ENCODE measurements at regions not wholly inside any gene's neighbourhood (a gene's known extent, or its start where the extent isn't known, plus 50 kb on each side); places are given as distances from the start of the nearest gene placed in this dataset.
"Not testable (repeated sequence)": the region's sequence is repeated elsewhere in the genome, so short reads cannot be mapped to it uniquely, and the experiment has no call there.

- DNase-seq, result no peak
Observed at GRCh38 chr15:95097361-95097760, 866.0 kb downstream of the MCTP2 start.

- DNase-seq, result no peak
Observed at GRCh38 chr15:95105229-95105628, 873.9 kb downstream of the MCTP2 start.

- DNase-seq, result no peak
Observed at GRCh38 chr15:95106801-95107200, 875.4 kb downstream of the MCTP2 start.

GRCh38 chr15:95108673-95109072 lies 877.3 kb downstream of the MCTP2 start:
- no peak for DNase-seq

- DNase-seq, result no peak
Observed at GRCh38 chr15:95111969-95112368, 880.6 kb downstream of the MCTP2 start.

GRCh38 chr15:95113041-95113440 lies 881.7 kb downstream of the MCTP2 start:
- no peak for DNase-seq

- DNase-seq, result no peak
Observed at GRCh38 chr15:95119041-95119610, 887.8 kb downstream of the MCTP2 start.

DNA sequence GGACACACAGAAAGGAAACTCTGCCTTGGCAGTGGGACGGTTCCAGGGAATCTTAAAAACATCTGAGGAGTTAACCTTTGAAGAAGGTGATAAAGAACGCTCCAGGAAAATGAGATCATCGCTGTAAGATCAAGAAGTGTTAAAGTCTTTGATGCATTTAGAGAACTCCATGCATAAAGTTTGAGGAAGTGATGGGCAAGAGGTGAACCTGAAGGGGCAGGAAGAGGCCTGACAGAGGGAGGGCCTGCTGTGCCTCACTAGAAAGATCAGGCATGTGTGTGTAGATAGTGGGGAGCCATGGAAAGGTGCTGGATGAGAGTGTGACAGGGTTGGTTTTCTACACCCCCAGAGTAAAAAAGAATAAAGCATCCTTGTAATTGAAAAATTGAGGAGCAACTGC lies 889.2 kb downstream of the MCTP2 start:
- DNase-seq, result no peak

DNA sequence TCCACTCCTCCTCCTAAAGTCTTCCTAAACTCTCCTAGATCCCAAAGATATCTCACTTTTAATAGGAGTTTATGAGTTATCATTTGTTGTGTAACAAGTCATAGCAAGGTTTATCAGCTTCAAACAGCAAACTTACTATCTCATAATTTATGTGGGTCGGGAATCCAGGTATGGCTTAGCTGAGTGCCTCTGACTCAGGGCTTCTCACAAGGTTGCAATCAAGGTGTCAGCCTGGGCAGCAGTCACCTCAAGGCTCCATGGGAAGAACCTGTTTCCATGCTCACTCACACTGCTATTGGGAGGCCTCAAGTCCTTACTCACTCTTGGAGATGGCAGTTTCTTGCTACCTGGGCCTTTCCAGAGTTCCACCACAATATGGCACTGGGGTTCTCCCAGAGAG lies 889.8 kb downstream of the MCTP2 start:
- DNase-seq, result no peak

- DNase-seq, result no peak
Observed at GRCh38 chr15:95125803-95126202, 894.4 kb downstream of the MCTP2 start.

GRCh38 chr15:95127356-95127755 lies 896.0 kb downstream of the MCTP2 start:
- no peak for DNase-seq

GRCh38 chr15:95129574-95129973 lies 898.2 kb downstream of the MCTP2 start:
- DNase-seq, result no peak

DNA sequence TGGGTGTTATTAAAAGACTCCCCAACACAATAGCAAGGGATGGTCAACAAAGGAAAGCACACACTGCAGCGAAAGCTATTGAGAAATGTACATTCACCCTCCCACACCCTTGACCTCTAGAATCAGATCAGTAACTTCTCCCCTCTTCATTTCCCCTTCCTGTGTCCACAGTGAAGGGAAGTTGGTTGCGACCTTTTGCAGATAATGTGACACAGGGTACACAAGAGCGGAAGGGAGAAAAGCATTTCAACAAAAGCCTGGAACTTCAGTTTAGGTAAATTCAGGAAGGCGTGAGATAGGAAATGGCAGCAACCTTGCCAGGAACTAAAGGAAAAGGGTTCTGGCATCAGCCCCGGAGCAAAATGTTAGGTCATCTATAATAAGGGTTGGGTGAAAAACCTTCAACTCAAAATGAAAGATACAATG lies 899.8 kb downstream of the MCTP2 start:
- DNase-seq, result no peak

GRCh38 chr15:95132774-95133173 lies 901.4 kb downstream of the MCTP2 start:
- no peak for DNase-seq

DNA sequence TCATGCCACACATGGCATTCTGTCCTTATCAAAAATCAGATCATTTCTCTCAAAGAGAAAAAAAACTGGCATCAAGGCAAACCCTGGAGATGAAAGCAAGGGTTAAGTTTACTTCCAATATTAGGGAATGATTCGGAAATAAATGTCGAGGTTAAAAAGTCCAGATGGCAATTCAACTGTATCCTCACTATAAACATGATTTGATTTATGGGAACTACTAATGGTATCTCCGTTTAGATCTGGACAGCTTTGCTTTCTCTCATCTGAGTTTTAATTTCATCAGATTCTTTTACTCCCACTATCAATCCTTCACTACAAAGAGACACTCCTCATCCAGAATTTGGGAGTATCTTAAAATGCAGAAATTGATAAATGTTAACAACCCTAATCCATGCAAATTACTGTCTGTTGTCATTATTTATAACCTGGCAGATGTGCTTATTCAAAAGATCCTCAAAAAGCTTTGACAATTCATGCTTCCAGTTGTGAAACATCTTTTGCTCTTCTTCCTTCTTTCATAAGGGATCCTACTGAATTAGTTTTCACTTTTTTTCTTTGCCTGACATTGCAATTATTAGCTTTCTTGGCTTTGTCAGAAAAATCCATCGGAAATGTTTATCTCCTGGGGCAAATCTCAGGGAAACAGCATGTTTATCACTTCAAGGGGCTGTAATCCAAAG lies 903.2 kb downstream of the MCTP2 start:
- no peak for DNase-seq

DNA sequence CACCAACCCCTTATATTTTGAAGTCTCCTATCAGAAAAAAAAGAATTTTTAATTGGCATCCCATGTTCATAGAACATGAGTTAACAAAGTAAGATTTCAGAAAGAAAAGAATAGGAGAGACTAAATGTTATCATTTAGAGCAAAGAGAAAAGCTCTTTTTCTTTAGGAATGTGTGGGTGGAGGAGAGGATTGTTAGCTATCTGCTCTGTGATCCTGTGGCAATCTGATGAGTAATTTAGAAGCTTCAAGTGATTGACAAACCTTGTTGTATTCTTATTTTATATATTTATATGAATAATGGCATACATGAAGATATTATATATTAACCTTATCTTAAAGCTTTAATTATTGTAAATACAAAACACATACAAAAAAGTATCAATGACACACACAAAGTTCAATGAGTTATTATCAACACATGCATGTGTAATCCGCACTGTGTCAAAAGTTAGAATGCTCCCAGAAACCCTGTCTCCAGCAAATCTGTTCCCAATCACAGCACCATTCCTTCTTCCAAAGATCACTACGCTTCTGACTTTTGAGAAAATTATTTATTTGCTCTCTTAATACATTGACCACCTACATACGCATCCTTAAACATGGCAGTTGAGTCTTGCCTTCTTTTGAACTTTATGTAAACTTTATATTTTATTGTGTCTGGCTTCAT lies 907.4 kb downstream of the MCTP2 start:
- no peak for DNase-seq

GRCh38 chr15:95141486-95141885 lies 910.1 kb downstream of the MCTP2 start:
- no peak for DNase-seq

DNA sequence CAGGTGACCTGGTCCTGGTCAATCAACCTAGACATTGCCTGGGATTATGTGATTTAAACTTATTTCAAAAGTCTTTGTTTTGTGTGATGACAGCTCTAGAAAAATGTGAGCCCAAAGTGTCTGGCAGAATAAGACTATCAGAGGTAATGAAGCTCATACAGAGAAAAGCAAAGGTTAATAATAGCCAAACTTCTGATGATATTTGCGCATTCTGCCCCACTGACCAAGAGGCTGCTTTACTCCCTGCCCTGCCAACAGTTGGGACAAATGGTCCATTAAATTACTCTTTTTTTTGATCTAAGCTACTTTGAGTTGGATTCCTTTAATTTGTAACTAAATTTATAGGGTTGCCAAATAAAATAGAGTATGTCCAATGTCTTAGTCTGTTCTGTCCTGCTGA lies 911.2 kb downstream of the MCTP2 start:
- no peak for DNase-seq

GRCh38 chr15:95146481-95146880 lies 915.1 kb downstream of the MCTP2 start:
- no peak for DNase-seq

DNA sequence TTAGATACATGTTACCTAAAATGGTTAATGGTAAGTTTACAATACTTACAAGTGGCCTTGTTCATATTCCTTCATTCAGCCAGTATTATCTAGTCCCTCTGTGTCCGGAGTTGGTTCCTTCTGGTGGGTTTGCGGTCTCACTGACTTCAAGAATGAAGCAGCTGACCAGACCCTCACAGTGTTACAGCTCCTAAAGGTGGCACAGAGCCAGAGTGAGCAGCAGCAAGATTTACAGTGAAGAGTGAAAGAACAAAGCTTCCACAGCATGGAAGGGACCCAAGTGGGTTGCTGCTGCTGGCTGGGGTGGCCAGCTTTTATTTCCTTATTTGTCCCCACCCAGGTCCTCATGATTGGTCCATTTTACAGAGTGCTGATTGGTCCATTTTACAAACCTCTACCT lies 916.8 kb downstream of the MCTP2 start:
- no peak for DNase-seq

- DNase-seq, result no peak
Observed at GRCh38 chr15:95149036-95149435, 917.7 kb downstream of the MCTP2 start.

DNA sequence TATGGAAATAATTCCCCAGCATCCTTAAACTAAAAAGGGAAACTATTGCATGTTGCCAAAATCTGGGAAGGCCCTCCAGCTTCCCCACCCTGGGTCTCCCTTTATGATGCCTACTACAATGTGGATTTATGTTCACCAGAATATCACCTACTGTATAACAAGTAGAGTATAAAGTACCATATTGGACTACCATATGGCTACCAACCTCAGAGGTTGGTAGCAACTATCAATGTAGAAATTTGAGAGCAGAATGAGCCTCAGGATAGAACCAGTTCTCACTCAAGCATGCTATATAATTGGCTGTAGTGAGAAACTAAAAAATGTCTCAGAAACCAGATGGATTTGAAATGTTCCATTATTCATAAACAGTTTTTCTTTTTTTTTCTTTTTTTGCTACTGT lies 918.4 kb downstream of the MCTP2 start:
- no peak for DNase-seq

- DNase-seq, result no peak
Observed at GRCh38 chr15:95150466-95150865, 919.1 kb downstream of the MCTP2 start.

DNA sequence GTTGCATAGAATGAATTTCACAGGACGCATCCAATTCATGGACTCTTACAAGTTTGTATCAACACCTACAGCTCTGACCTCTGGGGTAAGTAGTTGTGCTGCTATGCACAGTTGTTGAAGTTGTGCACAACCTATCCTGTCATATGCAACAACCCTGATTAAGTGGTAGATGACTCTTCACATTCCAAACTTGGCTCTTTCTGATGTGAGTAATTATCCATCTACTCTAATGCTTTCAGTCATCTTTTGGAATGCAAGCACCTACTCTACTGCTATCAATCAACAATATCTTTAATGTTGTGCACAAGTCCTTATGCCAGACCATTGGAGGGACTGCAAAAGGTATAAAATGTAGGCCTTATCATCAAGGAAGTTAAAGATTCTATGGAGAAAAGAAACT lies 921.4 kb downstream of the MCTP2 start:
- no peak for DNase-seq

GRCh38 chr15:95153201-95153600 lies 921.8 kb downstream of the MCTP2 start:
- not testable (repeated sequence) for DNase-seq

Data from NCI-H2081 treated with DMSO at 0.1 percent for 48 hours (cell line).